ENCODE measurements at regions not wholly inside any gene's neighbourhood (a gene's known extent, or its start where the extent isn't known, plus 50 kb on each side); places are given as distances from the start of the nearest gene placed in this dataset.

- TF ChIP-seq CTCF (IDR thresholded peaks at IDR 0.05; ENCODE audit: insufficient read depth, low read length) (no peak), POLR2AphosphoS5 (IDR thresholded peaks at IDR 0.05; ENCODE audit: low read depth) (no peak), REST (IDR thresholded peaks at IDR 0.05; ENCODE audit: insufficient replicate concordance, low read depth) (no peak), GABPA (IDR thresholded peaks at IDR 0.05; ENCODE audit: low read depth) (no peak), SPI1 (IDR thresholded peaks at IDR 0.05; ENCODE audit: borderline replicate concordance, low read depth) (peak; percentile 81)
These were observed 157.7 kb downstream of the VEGFA start for GRCh38 chr6:43927532-43928210.
